HG02884 (cell line): ENCODE measurements at regions not wholly inside any gene's neighbourhood (a gene's known extent, or its start where the extent isn't known, plus 50 kb on each side); places are given as distances from the start of the nearest gene placed in this dataset.
"Not testable (repeated sequence)": the region's sequence is repeated elsewhere in the genome, so short reads cannot be mapped to it uniquely, and the experiment has no call there.

Source experiments
- ATAC-seq: cut with Tn5 transposase; IDR thresholded peaks from one replicate; pipeline ENCODE4 v1.9.1; 2021; ENCODE audit warnings: mild to moderate bottlenecking, moderate library complexity; ENCODE audit not compliant: unreplicated experiment

DNA sequence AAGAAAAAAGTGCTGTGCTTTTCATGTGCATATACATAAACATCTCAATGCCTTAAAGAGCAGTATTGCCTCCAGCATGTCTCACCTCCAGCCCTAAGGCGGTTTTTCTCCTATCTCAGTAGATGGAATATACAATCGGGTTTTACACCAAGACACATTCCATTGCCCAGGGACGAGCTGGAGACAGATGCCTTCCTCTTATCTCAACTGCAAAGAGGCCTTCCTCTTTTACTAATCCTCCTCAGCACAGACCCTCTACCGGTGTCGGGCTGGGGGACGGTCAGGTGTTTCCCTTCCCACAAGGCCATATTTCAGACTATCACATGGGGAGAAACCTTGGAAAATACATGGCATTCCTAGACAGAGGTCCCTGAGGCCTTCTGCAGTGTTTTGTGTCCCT, 385.3 kb downstream of the AMY1C start:
- not testable (repeated sequence) for ATAC-seq

- ATAC-seq: no peak
Observed at GRCh38 chr1:104136621-104137020, 386.9 kb downstream of the AMY1C start.

DNA sequence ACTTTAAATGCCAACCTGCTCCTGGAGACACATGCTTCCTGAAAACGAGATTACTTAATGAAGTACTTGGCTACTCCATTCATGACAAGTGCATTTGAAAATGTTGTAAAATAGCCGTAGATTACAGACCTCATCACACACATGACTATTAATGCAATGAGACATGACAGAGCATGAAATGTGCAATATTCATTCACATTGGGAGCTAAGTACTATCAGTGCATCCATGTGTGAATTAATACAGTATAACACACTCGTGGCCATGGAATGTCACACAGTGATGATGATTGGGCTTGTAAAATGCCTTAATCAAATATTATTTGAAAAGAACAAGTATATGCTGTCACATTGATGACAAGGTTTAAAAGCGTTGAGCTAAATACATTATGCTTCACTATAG, 407.0 kb downstream of the AMY1C start:
- ATAC-seq: no peak

- ATAC-seq: no peak
Observed at GRCh38 chr1:104163912-104164476, 414.3 kb downstream of the AMY1C start.

- ATAC-seq: no peak
Observed at GRCh38 chr1:104172243-104172681, 422.6 kb downstream of the AMY1C start.

DNA sequence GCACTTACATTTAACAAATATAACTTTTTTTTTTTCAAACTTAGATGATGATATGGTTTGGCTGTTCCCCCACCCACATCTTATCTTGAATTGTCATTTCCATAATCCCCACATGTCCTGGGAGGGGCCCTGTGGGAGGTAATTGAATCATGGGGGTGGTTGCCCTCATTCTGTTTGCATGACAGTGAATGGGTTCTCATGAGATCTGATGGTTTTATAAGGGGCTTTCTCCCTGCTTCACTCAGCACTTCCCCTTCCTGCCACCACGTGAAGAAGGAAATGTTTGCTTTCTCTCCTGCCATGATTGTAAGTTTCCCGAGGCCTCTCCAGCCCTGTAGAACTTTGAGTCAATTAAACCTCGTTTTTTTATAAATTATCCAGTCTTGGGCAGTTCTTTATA, 432.6 kb downstream of the AMY1C start:
- no peak for ATAC-seq

DNA sequence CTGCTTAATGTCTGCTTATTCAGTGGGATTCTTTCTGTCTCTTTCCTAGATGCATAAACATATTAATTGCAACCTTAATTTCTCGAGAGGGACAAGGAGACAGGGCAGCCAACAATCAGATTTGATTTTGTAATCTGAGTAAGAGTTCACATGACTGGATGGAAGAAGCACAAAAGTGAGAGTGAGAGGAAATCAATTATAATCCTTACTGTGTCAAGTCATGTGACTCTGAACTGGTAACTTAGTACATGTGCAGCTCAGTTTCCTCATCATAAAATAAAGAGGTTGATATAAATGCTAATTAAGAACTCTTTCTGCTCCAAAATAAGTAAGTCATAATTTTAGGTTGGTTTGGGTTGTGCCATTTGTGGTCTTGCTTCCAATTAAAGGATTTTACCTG, 439.5 kb downstream of the AMY1C start:
- ATAC-seq: no peak

DNA sequence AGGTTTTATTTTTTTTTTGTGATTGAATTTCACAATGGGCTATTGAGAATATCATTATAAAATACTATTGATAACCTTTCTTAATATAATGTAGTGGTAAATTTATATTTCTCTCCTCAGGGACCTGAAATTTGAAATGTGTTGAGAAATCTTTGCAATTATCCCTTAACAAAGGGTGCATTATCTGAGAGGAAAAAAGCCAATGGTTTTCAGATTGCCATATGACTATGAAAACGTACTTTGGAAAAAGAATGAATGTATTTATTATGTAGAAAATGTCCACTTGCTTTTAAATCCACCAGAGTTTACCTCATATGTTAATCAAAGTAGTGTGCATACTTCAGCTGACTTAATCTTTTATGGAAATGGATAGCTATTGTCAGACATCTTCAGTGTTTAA, 441.1 kb downstream of the AMY1C start:
- ATAC-seq: no peak

- no peak for ATAC-seq
Observed at GRCh38 chr1:104195395-104195794, 445.7 kb downstream of the AMY1C start.

- no peak for ATAC-seq
Observed at GRCh38 chr1:104196136-104196535, 446.4 kb downstream of the AMY1C start.

DNA sequence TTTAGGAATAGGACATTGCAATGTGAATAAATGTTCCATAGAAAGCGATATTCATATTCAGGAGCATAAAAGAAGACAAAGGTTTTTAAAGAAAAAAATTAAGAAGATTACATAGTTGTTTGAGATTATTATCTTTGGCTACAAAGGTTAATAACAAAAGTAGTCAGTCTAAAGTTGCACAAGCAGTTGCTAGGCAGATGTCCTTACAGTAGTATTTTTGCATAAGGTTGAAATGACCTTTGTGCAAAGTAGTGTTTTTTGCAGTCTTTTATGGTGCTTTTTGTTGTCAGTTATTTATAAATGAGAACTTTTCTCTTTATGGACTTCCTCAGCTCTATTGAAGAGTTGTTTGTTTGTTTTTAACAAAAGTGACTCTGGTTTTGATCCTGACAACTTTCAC, 447.8 kb downstream of the AMY1C start:
- ATAC-seq: no peak

DNA sequence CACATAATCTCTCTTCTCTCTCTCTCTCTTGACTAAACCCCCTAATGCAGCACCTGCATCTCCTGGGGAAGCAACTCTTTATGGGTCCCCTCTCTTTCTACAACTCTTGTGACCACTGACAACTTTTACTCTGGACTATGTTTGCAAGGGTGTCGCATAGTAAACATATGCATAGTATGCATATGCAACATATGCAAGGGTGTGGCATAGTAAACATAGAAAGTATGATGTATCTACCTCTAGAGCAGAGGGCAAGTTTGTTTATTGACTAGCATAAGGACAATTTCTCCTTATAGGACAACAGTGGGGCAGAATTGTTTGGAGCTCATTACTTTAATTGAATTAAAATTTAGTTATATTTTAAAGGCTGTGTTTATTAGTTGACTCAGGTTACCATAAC, 462.5 kb downstream of the AMY1C start:
- no peak for ATAC-seq

GRCh38 chr1:104217395-104217986, 467.8 kb downstream of the AMY1C start:
- ATAC-seq: not testable (repeated sequence)

- no peak for ATAC-seq
Observed at GRCh38 chr1:104229860-104230259, 480.2 kb downstream of the AMY1C start.

DNA sequence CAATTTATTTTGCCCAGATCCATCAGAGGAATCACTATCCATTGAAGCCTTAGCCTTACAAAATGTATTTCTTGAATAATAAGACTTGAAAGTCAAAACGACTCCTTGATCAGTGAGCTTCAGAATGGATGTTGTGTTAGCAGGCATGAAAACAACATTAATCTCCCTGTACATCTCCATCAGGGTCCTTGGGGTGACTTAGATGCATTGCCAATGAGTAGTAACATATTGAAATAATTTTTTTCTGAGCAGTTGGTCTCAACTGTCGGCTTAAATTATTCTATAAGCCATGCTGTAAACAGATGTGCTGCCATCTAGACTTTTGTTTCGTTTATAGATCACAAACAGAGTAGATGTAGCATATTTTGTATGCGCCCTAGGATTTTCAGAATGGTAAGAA, 482.0 kb downstream of the AMY1C start:
- no peak for ATAC-seq

DNA sequence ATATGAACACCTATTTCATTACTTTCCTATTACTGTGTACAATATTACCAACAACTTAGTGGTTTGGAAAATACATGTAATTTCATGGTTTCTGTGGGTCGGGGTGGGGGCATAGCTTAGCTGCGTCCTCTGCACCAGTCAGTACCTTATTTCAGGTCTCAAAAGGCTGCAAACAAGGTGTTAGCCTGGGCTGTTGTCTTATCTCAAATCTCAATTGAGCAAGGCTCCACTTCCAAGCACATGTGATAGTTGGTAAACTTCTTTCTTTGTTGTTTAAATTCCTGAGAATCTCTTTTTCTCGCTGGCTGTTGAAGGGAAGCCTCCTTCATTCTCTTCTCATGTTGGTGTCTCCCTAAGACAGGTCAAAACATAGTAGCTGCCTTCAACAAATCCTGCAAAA, 485.4 kb downstream of the AMY1C start:
- ATAC-seq: no peak

DNA sequence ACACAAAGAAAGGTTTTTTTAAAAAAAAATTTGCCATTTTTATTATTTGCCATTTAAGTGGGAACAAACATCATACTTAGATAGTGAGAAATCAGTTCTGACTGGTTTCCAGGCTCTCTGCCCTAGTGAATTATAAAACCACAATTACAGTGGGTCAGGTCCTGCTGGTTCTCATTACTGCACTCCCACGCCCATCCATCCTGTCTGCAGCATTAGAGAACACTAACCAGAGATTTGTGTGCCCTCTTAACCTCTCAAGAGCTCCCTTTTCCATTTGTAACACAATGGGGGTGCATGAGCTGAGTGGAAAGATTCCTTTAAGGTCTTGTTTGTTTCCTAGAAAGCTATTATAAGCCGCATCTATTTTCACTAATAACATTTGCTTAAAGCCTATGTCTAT, 489.3 kb downstream of the AMY1C start:
- no peak for ATAC-seq

DNA sequence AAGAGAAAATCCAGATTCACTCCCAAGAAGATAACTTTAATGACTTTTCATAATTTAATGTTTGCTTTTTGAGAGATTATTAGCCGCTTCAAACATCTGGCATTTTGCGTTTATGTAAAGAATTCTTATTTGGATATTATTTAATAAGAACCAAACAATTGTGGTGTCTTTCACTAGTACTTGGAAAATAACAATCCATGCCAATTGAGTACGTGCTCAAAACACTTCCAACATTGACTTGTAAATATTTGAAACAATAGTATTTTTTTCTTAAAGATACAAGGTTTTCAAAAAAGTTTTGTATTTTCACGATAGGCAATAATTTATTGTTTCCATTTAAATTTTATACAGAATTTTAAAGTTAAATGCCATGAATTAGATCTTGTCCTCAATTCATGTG, 498.7 kb downstream of the AMY1C start:
- no peak for ATAC-seq

- ATAC-seq: no peak
Observed at GRCh38 chr1:104259481-104259880, 509.8 kb downstream of the AMY1C start.

DNA sequence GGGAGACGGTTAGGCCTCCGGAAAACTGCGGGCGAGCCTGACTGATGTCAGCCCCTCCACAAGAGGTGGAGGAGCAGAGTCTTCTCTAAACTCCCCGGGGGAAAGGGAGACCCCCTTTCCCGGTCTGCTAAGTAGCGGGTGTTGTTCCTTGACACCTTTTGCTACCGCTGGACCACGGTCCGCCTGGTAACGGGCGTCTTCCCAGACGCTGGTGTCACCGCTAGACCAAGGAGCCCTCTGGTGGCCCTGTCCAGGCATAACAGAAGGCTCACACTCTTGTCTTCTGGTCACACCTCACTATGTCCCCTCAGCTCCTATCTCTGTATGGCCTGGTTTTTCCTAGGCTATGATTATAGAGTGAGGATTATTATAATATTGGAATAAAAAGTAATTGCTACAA, 513.4 kb downstream of the AMY1C start:
- ATAC-seq: not testable (repeated sequence)

DNA sequence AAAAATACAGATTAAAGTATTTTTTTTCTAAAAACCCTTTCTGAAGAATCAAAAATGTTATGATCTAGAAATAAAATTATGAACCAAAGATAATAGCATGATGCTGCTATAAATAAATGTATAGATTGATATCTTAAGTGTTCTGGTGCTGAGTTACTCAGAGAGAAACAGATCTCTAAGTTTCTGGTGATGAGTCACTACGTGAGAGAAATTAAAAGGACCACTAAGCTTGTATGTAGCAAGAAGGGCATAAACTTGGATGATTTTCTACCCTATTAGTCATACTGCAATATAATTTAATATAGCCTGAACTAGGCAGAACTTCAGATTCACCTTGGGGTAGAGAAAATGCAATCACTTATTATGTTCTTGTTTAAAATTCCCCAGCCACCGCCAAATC, 514.8 kb downstream of the AMY1C start:
- ATAC-seq: no peak

DNA sequence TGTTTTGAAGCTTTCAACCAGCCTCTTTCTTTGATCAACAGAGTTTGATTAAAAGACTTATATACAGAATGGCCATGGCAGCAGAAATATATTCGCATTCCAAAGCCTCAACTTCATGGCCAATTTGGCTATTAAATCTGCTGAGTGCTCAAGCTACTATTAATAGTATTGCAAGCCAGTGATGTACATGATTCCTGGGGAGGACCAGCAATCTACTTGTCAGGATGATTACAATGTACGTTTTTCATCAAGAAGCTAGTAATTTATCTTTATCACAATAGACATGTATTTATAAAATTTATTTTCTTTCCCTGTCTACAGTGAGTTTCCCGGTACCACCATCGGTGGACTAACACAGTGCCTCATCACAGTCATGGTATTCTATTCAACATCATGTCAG, 515.5 kb downstream of the AMY1C start:
- ATAC-seq: no peak

DNA sequence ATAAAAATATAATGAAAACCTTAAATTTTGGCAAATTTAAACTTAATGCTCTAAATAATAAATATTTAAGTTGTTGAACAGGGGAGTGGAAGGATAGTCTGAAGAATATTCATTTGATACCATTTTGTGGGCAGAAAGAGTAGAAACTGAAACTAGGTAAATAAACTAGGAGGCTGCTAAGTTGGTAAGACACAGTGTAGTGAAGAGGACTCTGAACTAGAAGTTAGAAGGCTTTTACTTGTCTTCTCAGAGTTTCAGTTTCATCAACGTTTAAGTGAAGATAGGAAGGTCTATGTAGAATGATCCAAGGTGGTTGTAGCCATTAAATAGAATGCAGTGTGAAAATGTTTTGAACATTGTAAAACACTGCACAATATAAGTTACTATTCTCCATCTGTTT, 516.9 kb downstream of the AMY1C start:
- no peak for ATAC-seq
